ENCODE measurements at regions not wholly inside any gene's neighbourhood (a gene's known extent, or its start where the extent isn't known, plus 50 kb on each side); places are given as distances from the start of the nearest gene placed in this dataset.

GRCh38 chr18:52254367-52254766 lies 85.6 kb upstream of the DCC start:
- TF ChIP-seq GTF2F1 (IDR thresholded peaks at IDR 0.05; ENCODE audit: borderline replicate concordance, low read depth, low read length) (no peak), POLR2AphosphoS5 (IDR thresholded peaks at IDR 0.05; ENCODE audit: low read depth, low read length) (no peak), CTCF (IDR thresholded peaks at IDR 0.05; ENCODE audit: control extremely low read depth in 1 of 3, insufficient read depth in 1 of 3, low read depth in 1 of 3, low read length in 3 of 3) (no peak), EZH2 (IDR thresholded peaks at IDR 0.05; ENCODE audit: low read depth, low read length, severe bottlenecking) (no peak), EP300 (IDR thresholded peaks at IDR 0.05; ENCODE audit: borderline replicate concordance in 1 of 2, low read depth in 2 of 2, low read length in 2 of 2) (no peak), BCL11A (IDR thresholded peaks at IDR 0.05; ENCODE audit: low read depth in 2 of 2, low read length in 2 of 2) (no peak), JUN (IDR thresholded peaks at IDR 0.05; ENCODE audit: low read depth, low read length) (no peak), CHD1 (IDR thresholded peaks at IDR 0.05; ENCODE audit: low read depth, low read length) (no peak), MAX (IDR thresholded peaks at IDR 0.05) (no peak), JUND (IDR thresholded peaks at IDR 0.05; ENCODE audit: low read length) (no peak), TBP (IDR thresholded peaks at IDR 0.05; ENCODE audit: low read depth, low read length) (no peak), RNF2 (IDR thresholded peaks at IDR 0.05; ENCODE audit: borderline replicate concordance, low read depth, low read length, missing control alignments, poor library complexity, severe bottlenecking) (no peak)
